CD4-positive, alpha-beta memory T cell (primary cell): ENCODE measurements at regions not wholly inside any gene's neighbourhood (a gene's known extent, or its start where the extent isn't known, plus 50 kb on each side); places are given as distances from the start of the nearest gene placed in this dataset.
"Not testable (repeated sequence)": the region's sequence is repeated elsewhere in the genome, so short reads cannot be mapped to it uniquely, and the experiment has no call there.

Experiments used
- CTCF ChIA-PET: fragments of 350-600 bp; sonication (Branson Sonifier 250); formaldehyde crosslinking; loops from one replicate; lab custom pipeline; 2021; ENCODE audit warnings: inconsistent platforms; ENCODE audit not compliant: partially characterized antibody; lab: Charles Lee
- POLR2A ChIA-PET: fragments of 350-600 bp; sonication (Branson Sonifier 250); formaldehyde crosslinking; loops from one replicate; lab custom pipeline; 2021; ENCODE audit not compliant: partially characterized antibody; lab: Charles Lee
- DNase-seq, 5 donors: peaks; one replicate each; pipeline versions ENCODE4 v3.0.0 to v3.0.0-alpha.2; 2020 to 2022; ENCODE audit warnings: mixed read lengths in 1 of 5
- H3K27ac ChIP-seq: one replicate; pipeline ENCODE4 v1.7.0; 2013; ENCODE audit warnings: low read depth, low read length
- H3K27me3 ChIP-seq: 2 replicates; pipeline ENCODE4 v1.7.0; 2013; ENCODE audit warnings: mild to moderate bottlenecking, low read length, moderate library complexity; ENCODE audit not compliant: insufficient read depth
- H3K36me3 ChIP-seq: 2 replicates; pipeline ENCODE4 v1.7.0; 2013; ENCODE audit warnings: mild to moderate bottlenecking, low read length, moderate library complexity; ENCODE audit not compliant: insufficient read depth
- H3K4me1 ChIP-seq: 2 replicates; pipeline ENCODE4 v1.7.0; 2013; ENCODE audit warnings: mild to moderate bottlenecking, low read length, moderate library complexity; ENCODE audit not compliant: insufficient read depth
- H3K4me3 ChIP-seq, 2 donors: one replicate each; pipeline ENCODE4 v1.7.0; 2013; ENCODE audit warnings: low read length in 2 of 2, mild to moderate bottlenecking in 1 of 2
- H3K9me3 ChIP-seq, 2 donors: one replicate each; pipeline ENCODE4 v1.7.0; 2013; ENCODE audit warnings: low read length in 2 of 2, control low read depth in 1 of 2; ENCODE audit not compliant: control insufficient read depth in 1 of 2
- H3K27ac Mint-ChIP-seq, 7 donors: one replicate each; pipeline ENCODE4 v1.8.0; 2020 to 2021; ENCODE audit warnings: mixed read lengths in 7 of 7, mild to moderate bottlenecking in 6 of 7, inconsistent platforms in 3 of 7, moderate library complexity in 3 of 7
- H3K27me3 Mint-ChIP-seq, 2 donors: one replicate each; pipeline ENCODE4 v1.8.0; 2020 to 2021; ENCODE audit warnings: mixed read lengths in 2 of 2
- H3K36me3 Mint-ChIP-seq, 2 donors: one replicate each; pipeline ENCODE4 v1.8.0; 2020 to 2021; ENCODE audit warnings: mixed read lengths in 2 of 2, inconsistent platforms in 1 of 2, mild to moderate bottlenecking in 1 of 2
- H3K4me1 Mint-ChIP-seq, 4 donors: one replicate each; pipeline ENCODE4 v1.8.0; 2020 to 2021; ENCODE audit warnings: mixed read lengths in 4 of 4, mild to moderate bottlenecking in 1 of 4
- H3K4me3 Mint-ChIP-seq, 8 donors: one replicate each; pipeline ENCODE4 v1.8.0; 2020 to 2021; ENCODE audit warnings: mixed read lengths in 8 of 8, mild to moderate bottlenecking in 7 of 8, moderate library complexity in 6 of 8, inconsistent platforms in 3 of 8
- H3K9me3 Mint-ChIP-seq, 8 donors: one replicate each; pipeline ENCODE4 v1.8.0; 2020 to 2021; ENCODE audit warnings: mixed read lengths in 8 of 8, mild to moderate bottlenecking in 5 of 8, inconsistent platforms in 3 of 8, moderate library complexity in 1 of 8
- intact Hi-C: fragments of 100-400 bp; cut with micrococcal nuclease; formaldehyde crosslinking; loops from one replicate; pipeline ENCODE4 v1.15.1; 2023

DNA sequence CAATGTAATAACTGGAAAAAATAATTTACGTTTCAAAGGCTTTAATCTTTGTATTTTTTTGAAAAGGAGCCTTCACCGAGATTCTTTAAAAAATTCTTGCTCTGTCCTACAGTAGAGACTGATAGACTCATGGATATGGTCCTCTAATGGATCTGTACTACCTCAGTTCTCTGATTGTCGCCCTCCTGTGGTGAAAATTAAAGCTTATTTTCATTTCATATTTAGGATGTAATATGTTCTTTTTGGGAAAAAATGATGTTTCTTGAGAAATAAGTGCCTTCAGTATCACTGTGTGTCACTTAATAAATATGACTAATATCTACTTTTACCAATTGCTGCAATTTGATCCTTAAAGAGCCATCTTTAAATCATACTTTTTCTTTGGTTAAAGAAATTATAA lies 4593.3 kb upstream of the OR11H1 start:
- H3K27ac Mint-ChIP-seq, H3K4me3 Mint-ChIP-seq, H3K4me3 ChIP-seq, H3K27me3 Mint-ChIP-seq, H3K27me3 ChIP-seq, CTCF ChIA-PET, H3K27ac ChIP-seq, H3K4me1 ChIP-seq, H3K4me1 Mint-ChIP-seq, DNase-seq, H3K36me3 ChIP-seq, intact Hi-C loops, POLR2A ChIA-PET, H3K36me3 Mint-ChIP-seq, H3K9me3 ChIP-seq: not testable (repeated sequence)
- H3K9me3 Mint-ChIP-seq = peaks cover 9 to 70% (median 49%) of the 10 kb centered on the region in 8 donors

GRCh38 chr22:10961043-10961860 lies 4566.7 kb upstream of the OR11H1 start:
- Histone ChIP-seq H3K4me3 (no peak overlapping the region), H3K27me3 (no peaks in the 10 kb centered on the region), H3K27ac (no peak overlapping the region), H3K4me1 (no peaks in the 10 kb centered on the region), H3K36me3 (no peaks in the 10 kb centered on the region), H3K9me3 (peaks cover 0 to 3% of the 10 kb centered on the region in 2 donors)
- CTCF ChIA-PET = no interaction called here
- Mint-ChIP-seq H3K27me3 (no peaks in the 10 kb centered on the region), H3K27ac (no peak overlapping the region), H3K4me3 (no peak overlapping the region), H3K4me1 (no peaks in the 10 kb centered on the region), H3K9me3 (peaks cover 14 to 68% (median 48%) of the 10 kb centered on the region in 8 donors), H3K36me3 (peaks cover 0 to 3% of the 10 kb centered on the region in 2 donors)
- POLR2A ChIA-PET = no interaction called here
- intact Hi-C loops = no loop called here
- DNase-seq = no peak

GRCh38 chr22:10961861-10962255 lies 4566.1 kb upstream of the OR11H1 start:
- peaks cover 10 to 65% (median 46%) of the 10 kb centered on the region in 8 donors for H3K9me3 Mint-ChIP-seq
- intact Hi-C loops, H3K4me3 Mint-ChIP-seq, H3K27me3 ChIP-seq, CTCF ChIA-PET, H3K27ac Mint-ChIP-seq, H3K27me3 Mint-ChIP-seq, H3K36me3 Mint-ChIP-seq, H3K4me1 ChIP-seq, POLR2A ChIA-PET, H3K27ac ChIP-seq, H3K36me3 ChIP-seq, H3K4me1 Mint-ChIP-seq, H3K9me3 ChIP-seq, H3K4me3 ChIP-seq: not testable (repeated sequence)
- DNase-seq = peak in 1 of 5 donors; percentile 35
